ENCODE measurements at regions not wholly inside any gene's neighbourhood (a gene's known extent, or its start where the extent isn't known, plus 50 kb on each side); places are given as distances from the start of the nearest gene placed in this dataset.
"Not testable (repeated sequence)": the region's sequence is repeated elsewhere in the genome, so short reads cannot be mapped to it uniquely, and the experiment has no call there.

GRCh38 chr16:7962091-7962879 lies 628.0 kb downstream of the TMEM114 start:
- no peak for DNase-seq (ENCODE audit: low read depth)

DNA sequence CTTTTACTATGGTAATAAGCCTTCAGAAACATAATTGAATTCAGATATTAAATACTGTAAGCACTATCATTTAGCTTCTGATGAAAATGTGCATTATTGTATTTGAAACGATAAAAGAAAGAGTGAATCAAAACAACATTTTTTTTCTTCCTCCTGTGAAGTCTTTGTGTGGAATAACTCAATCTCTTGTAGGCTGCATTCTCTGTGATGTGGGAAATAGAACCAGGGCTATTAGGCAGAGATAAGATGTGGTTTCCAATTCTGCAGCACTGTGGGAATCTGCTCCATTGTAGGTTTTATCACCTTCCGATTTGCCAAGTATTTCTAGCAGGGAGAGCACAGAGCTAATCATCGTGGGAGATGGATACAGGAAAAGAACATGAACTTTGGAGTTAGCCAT lies 624.5 kb downstream of the RBFOX1 start:
- DNase-seq (ENCODE audit: low read depth), result no peak

- no peak for DNase-seq (ENCODE audit: low read depth)
These were observed 620.7 kb downstream of the RBFOX1 start for GRCh38 chr16:7953360-7953759.

DNA sequence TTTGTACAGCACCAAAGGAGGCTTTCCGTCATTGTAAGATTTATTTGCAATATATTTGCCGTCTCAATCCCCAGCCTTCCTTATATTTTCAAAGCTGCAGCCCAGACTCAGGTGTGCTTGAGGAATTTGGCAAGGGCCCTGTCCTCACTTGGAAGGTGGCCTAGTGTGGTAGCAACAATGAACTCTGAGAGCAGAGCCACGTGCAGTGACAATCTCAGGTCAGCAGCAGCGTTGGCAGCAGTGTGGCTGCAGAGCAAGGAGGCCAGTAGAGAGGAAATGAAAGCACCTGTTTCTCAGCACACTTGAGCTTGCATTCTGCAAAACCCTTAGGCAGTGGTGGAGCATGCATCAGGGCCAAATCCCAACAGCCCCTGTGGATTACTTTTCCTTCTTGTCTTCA lies 613.5 kb downstream of the RBFOX1 start:
- DNase-seq (ENCODE audit: low read depth), result no peak

DNA sequence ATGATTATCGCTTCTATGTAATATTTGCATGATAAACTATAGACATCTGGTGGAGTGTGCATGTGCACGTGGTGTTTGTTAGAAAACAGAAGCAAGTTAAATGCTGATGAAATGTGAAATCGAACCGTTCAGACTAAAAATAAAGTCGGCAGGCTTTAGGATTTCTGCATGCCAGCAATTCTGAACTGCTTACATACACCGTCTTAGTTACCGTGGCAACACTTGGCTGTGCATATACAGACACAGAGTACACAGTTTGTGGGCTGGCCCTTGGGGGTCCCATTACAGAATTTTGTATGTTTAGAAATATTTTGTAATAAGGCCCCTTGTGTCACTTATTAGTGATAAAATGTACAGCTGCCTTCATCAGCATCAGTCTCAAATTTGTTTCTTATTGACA lies 605.5 kb downstream of the RBFOX1 start:
- DNase-seq (ENCODE audit: low read depth), result no peak

GRCh38 chr16:7921345-7921744 lies 588.7 kb downstream of the RBFOX1 start:
- DNase-seq (ENCODE audit: low read depth), result no peak

GRCh38 chr16:7919782-7920181 lies 587.1 kb downstream of the RBFOX1 start:
- no peak for DNase-seq (ENCODE audit: low read depth)

DNA sequence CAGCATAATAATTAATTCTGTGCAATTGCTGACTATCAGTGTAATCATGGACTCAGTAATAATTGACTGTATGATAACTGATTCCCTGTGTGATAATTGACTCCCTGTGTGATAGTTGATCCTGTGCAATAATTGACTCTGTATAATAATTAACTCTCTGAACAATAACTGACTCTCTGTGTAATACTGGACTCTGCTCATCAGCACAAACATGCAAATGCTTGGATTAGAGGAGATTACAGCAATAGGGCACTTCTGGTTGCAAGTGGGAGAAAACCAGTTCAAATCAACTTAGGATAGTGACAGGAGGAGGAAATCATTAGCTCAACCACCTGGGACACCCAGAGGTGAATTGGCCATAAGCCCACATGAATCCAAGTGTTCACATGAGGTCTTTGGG lies 582.1 kb downstream of the RBFOX1 start:
- DNase-seq (ENCODE audit: low read depth), result no peak

DNA sequence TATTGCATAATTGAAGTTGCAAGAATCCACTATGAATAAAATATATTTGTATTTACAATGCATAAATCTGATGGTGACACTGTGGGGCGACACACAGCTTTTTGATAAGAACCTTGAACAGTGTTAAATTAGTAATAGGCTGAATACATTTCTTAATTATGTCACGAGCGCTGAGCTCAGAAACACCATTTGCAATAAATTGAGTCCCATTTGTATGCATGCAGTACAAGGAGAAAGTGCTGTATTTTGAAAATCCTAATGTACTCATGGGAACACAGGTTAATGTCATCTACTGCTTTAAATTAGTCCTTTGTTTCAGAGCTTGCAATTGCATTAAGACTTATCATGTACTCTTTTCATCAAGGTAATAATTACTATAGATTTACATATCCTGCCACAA lies 579.5 kb downstream of the RBFOX1 start:
- DNase-seq (ENCODE audit: low read depth), result no peak

GRCh38 chr16:7910116-7910515 lies 577.5 kb downstream of the RBFOX1 start:
- no peak for DNase-seq (ENCODE audit: low read depth)

GRCh38 chr16:7888411-7888810 lies 555.8 kb downstream of the RBFOX1 start:
- no peak for DNase-seq (ENCODE audit: low read depth)

- DNase-seq (ENCODE audit: low read depth), result no peak
These were observed 554.7 kb downstream of the RBFOX1 start for GRCh38 chr16:7887316-7887715.

GRCh38 chr16:7871979-7872378 lies 539.3 kb downstream of the RBFOX1 start:
- DNase-seq (ENCODE audit: low read depth), result no peak

DNA sequence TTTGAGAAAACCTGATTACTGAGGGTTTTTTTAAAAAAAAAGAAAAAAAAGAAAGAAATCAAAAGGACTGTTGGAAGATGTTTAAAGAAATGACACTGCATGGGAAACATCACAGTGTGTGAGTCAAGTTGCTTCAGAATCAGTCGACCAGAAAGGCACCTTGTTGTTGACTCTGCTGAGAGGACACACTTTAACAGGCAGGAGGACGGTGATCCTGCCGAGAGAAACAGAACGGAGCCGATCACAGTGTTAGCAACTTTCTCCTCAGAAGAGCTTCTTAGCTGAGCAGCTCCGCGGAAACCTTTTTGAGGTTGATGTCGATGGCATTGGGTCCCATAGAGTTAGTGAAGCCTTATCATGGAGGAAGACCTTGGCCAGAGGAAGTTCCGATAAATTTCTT lies 538.7 kb downstream of the RBFOX1 start:
- no peak for DNase-seq (ENCODE audit: low read depth)

DNA sequence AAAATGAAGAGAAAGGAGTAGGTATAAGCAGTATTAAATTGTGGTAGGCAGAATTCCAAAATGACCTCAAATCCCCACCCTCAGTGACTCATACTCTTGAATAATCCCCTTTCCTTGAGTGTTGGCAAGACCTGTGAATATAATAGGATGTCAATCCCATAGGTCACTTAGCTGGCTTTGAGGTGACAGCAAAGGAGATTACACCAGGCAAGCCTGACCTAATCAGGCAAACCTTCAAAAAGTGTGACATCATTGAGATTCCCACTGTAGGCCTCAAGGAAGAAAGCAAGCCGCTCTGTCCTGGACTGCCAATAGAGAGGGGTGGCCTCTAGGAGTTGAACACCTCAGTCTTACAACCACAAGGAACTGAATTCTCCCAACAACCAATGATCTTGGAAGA lies 535.2 kb downstream of the RBFOX1 start:
- DNase-seq (ENCODE audit: low read depth), result no peak

DNA sequence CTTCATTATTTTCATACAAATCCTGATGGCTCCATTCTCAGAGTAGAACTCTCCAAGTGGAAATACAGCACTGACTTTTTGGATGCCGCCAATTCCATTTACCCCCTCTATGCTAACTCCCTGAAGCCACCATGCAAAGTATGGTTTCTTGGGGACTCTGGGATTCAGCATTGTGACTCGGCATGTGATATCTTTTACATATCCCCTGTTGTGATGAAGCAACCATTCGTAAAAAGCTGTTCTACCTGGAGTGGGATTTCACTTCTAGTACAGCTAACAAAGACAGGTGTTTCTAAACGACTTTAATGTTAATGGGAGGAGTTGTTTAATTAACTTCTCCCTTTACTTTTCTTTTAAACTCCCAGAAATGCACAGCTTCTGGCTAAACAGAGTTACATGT lies 533.5 kb downstream of the RBFOX1 start:
- no peak for DNase-seq (ENCODE audit: low read depth)

GRCh38 chr16:7865393-7865792 lies 532.7 kb downstream of the RBFOX1 start:
- not testable (repeated sequence) for DNase-seq (ENCODE audit: low read depth)

GRCh38 chr16:7861891-7862582 lies 529.4 kb downstream of the RBFOX1 start:
- no peak for DNase-seq (ENCODE audit: low read depth)

- DNase-seq (ENCODE audit: low read depth), result no peak
These were observed 520.6 kb downstream of the RBFOX1 start for GRCh38 chr16:7853197-7853596.

DNA sequence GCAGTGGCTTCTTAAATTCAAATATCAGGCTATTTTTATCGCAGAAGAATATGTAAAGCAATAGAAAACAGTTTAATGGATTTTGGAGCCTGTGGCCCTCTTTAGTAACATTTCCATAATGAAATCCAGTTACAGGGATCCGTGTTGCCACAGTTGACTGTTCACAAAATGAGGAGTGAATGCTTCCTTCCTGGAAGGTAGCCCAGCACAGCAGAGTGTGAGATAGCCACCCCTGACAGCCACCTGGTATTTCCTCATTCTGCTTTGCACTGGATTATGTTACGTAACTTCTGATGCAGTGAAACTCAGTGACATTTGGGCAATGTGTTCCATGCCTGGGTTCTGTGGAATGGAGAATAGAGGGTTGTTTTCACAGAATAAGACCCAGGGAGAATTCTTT lies 517.2 kb downstream of the RBFOX1 start:
- no peak for DNase-seq (ENCODE audit: low read depth)

GRCh38 chr16:7843261-7843660 lies 510.6 kb downstream of the RBFOX1 start:
- DNase-seq (ENCODE audit: low read depth), result no peak

DNA sequence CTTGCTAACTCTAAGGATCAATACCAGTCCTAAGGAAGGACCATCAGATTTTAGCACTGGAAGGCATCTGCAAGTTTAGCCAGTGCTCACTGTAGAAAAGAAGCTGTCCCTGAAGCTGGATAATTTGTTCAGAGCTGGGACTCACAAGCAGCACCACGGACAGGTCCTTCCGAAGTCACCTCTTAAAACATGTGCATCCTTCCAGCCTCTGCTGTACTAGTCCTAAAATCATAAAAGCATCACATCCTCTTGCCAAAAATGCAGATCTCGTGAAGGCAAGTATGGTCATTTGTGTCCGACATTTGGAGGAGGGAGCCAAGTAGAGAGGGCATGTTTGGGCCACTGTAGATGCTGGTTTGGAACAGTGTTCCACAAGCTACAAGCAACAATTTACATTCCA lies 506.9 kb downstream of the RBFOX1 start:
- DNase-seq (ENCODE audit: low read depth), result no peak

- DNase-seq (ENCODE audit: low read depth), result no peak
These were observed 502.3 kb downstream of the RBFOX1 start for GRCh38 chr16:7834771-7835431.
